Activated naive CD8-positive, alpha-beta T cell treated with anti-CD3 and anti-CD28 coated beads, Interleukin-2, amount 50 U/mL, for 24 hours (primary cell): ENCODE measurements at regions not wholly inside any gene's neighbourhood (a gene's known extent, or its start where the extent isn't known, plus 50 kb on each side); places are given as distances from the start of the nearest gene placed in this dataset.
"Not testable (repeated sequence)": the region's sequence is repeated elsewhere in the genome, so short reads cannot be mapped to it uniquely, and the experiment has no call there.

ENCODE experiments used
- ATAC-seq: fragments of 150-1000 bp; cut with Tn5 transposase; one replicate; pipeline ENCODE4 v1.10.0; 2021
- DNase-seq: peaks from one replicate; pipeline ENCODE4 v3.0.0; 2021
- H3K27ac Mint-ChIP-seq: one replicate; pipeline ENCODE4 v1.8.0; 2021; ENCODE audit warnings: mild to moderate bottlenecking, mixed read lengths
- H3K27me3 Mint-ChIP-seq: one replicate; pipeline ENCODE4 v1.8.0; 2021; ENCODE audit warnings: mixed read lengths
- H3K36me3 Mint-ChIP-seq: one replicate; pipeline ENCODE4 v1.8.0; 2021; ENCODE audit warnings: low read depth, mixed read lengths
- H3K4me1 Mint-ChIP-seq: one replicate; pipeline ENCODE4 v1.8.0; 2021; ENCODE audit warnings: mixed read lengths
- H3K4me3 Mint-ChIP-seq: one replicate; pipeline ENCODE4 v1.8.0; 2021; ENCODE audit warnings: mild to moderate bottlenecking, moderate library complexity, mixed read lengths
- H3K9me3 Mint-ChIP-seq: one replicate; pipeline ENCODE4 v1.8.0; 2021; ENCODE audit warnings: mixed read lengths

- no peaks in the 10 kb centered on the region for H3K4me1 Mint-ChIP-seq
- no peaks in the 10 kb centered on the region for H3K9me3 Mint-ChIP-seq
- ATAC-seq (no peak), DNase-seq (no peak)
- no peak overlapping the region for H3K4me3 Mint-ChIP-seq
- H3K36me3 Mint-ChIP-seq: no peaks in the 10 kb centered on the region
- peaks cover 3% of the 10 kb centered on the region for H3K27me3 Mint-ChIP-seq
- no peak overlapping the region for H3K27ac Mint-ChIP-seq
These were observed 118.4 kb downstream of the PLK2 start for GRCh38 chr5:58341476-58341875.

DNA sequence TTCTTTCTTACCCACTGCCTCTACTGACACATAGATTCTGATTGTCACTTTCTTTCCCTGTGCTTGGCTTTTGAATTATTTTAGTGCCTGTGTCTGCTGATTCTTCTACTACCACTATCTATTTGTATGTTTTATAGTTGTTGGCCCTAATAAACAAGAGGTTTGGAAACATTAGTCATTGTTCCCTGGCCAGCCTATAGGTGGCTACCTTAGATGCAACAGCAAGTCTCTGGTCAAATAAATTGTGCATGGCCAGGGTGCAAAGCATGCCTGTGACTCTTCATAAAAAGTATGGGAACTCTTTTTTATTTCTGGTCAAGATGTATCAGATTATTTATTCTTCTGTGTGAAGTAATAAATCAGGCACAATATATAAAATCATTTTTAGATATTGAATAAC is 124.4 kb downstream of the PLK2 start:
- Mint-ChIP-seq H3K4me1 (no peaks in the 10 kb centered on the region), H3K27me3 (peaks cover 3% of the 10 kb centered on the region), H3K9me3 (no peaks in the 10 kb centered on the region), H3K36me3 (no peaks in the 10 kb centered on the region), H3K4me3 (no peak overlapping the region), H3K27ac (no peak overlapping the region)
- ATAC-seq (no peak), DNase-seq (no peak)

- no peak for DNase-seq
- H3K27ac Mint-ChIP-seq: no peak overlapping the region
- ATAC-seq: no peak
- H3K36me3 Mint-ChIP-seq: no peaks in the 10 kb centered on the region
- no peaks in the 10 kb centered on the region for H3K27me3 Mint-ChIP-seq
- H3K4me3 Mint-ChIP-seq: no peak overlapping the region
- H3K4me1 Mint-ChIP-seq: no peaks in the 10 kb centered on the region
- no peaks in the 10 kb centered on the region for H3K9me3 Mint-ChIP-seq
These were observed 125.9 kb downstream of the PLK2 start for GRCh38 chr5:58334035-58334434.

DNA sequence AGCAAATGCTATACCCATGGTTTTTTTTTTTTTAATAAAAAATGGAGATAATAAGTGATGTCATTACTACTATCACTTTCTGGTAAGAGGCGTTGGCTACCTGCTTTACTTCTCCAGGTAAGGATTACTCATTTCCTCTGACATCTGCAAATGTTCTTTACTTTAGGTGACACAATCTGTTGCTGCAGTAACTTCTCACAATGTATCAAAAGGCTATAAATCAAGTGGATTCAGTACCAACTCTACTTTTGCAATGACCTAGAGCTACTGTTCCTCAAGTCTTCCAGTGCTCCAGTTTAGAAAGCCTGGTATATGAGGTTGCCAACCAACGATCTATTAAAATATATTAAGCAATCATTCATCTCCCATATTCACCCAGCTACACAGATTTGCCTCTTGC is 129.1 kb downstream of the PLK2 start:
- ATAC-seq: no peak
- no peaks in the 10 kb centered on the region for H3K4me1 Mint-ChIP-seq
- no peak overlapping the region for H3K27ac Mint-ChIP-seq
- no peak overlapping the region for H3K4me3 Mint-ChIP-seq
- no peaks in the 10 kb centered on the region for H3K36me3 Mint-ChIP-seq
- no peaks in the 10 kb centered on the region for H3K27me3 Mint-ChIP-seq
- no peak for DNase-seq
- no peaks in the 10 kb centered on the region for H3K9me3 Mint-ChIP-seq

DNA sequence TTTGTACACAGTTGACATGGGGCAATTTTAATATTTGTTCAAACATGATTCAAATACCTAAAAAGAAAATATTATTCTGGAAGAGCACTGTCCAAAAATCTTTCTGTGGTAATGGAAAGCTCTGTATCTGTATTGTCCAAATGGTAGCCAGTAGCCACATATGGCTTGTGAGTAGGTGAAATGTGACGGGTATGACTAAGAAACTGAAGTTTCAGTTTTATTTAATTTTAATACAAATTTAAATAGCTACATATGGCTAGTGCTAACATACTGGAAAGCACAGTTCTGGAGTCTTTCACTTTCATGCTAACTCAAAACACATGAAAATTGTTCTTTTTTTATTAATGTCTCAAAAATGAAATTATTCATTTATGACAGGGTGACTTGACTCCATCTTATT is 132.6 kb downstream of the PLK2 start:
- no peaks in the 10 kb centered on the region for H3K9me3 Mint-ChIP-seq
- DNase-seq (no peak), ATAC-seq (no peak)
- no peak overlapping the region for H3K4me3 Mint-ChIP-seq
- H3K27ac Mint-ChIP-seq: no peak overlapping the region
- H3K4me1 Mint-ChIP-seq: no peaks in the 10 kb centered on the region
- H3K36me3 Mint-ChIP-seq: no peaks in the 10 kb centered on the region
- no peaks in the 10 kb centered on the region for H3K27me3 Mint-ChIP-seq

DNA sequence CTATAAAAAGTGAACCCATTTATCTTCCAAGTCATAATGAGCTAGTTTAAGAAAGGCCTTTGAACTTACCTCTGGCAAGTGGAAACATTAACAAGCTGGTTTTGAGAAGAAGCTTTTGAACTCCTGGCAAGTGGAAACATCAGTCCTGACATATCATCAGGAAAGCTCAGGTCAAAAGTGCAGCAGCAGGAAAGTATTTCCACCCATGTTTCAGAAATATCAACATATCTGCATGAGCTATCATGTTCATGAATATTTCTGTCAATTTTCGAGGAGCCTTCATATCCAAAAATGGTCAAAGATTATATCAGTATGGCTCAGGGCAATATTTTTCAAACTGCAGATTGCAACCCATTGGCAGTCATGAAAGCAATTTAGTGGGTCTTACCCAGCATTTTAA is 133.9 kb downstream of the PLK2 start:
- ATAC-seq (no peak), DNase-seq (no peak)
- Mint-ChIP-seq H3K9me3 (no peaks in the 10 kb centered on the region), H3K36me3 (no peaks in the 10 kb centered on the region), H3K4me3 (no peak overlapping the region), H3K27me3 (peaks cover 4% of the 10 kb centered on the region), H3K27ac (no peak overlapping the region), H3K4me1 (no peaks in the 10 kb centered on the region)

DNA sequence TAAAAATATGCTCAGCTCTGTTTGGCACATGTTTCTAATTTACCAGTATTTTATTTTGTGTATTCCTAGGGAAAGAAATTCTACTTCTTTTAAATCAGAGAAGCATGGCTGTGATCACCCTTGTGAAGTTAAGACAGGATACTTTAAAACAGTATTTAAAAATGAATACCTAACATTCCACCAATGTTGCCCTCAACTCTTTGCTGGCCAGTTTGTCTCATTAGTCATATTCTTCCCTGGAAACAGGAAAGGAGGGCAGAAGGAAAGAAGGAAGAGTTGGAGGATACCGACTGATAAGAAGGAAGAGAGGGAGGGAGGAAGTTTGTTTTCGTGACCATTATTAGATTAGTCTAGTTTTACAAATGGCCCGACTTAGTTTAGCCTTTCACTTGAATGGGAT is 137.4 kb downstream of the PLK2 start:
- no peak overlapping the region for H3K27ac Mint-ChIP-seq
- H3K4me1 Mint-ChIP-seq: no peaks in the 10 kb centered on the region
- peaks cover 9% of the 10 kb centered on the region for H3K27me3 Mint-ChIP-seq
- no peak for DNase-seq
- H3K9me3 Mint-ChIP-seq: no peaks in the 10 kb centered on the region
- no peak overlapping the region for H3K4me3 Mint-ChIP-seq
- no peaks in the 10 kb centered on the region for H3K36me3 Mint-ChIP-seq
- ATAC-seq: no peak

GRCh38 chr5:58318468-58318867 is 141.4 kb downstream of the PLK2 start:
- DNase-seq (no peak), ATAC-seq (no peak)
- H3K36me3 Mint-ChIP-seq: no peaks in the 10 kb centered on the region
- H3K4me3 Mint-ChIP-seq: no peak overlapping the region
- no peaks in the 10 kb centered on the region for H3K4me1 Mint-ChIP-seq
- no peak overlapping the region for H3K27ac Mint-ChIP-seq
- H3K27me3 Mint-ChIP-seq: peaks cover 12% of the 10 kb centered on the region
- no peaks in the 10 kb centered on the region for H3K9me3 Mint-ChIP-seq

GRCh38 chr5:58317808-58318207 is 142.1 kb downstream of the PLK2 start:
- ATAC-seq (no peak), DNase-seq (no peak)
- no peaks in the 10 kb centered on the region for H3K4me1 Mint-ChIP-seq
- H3K36me3 Mint-ChIP-seq: no peaks in the 10 kb centered on the region
- no peak overlapping the region for H3K4me3 Mint-ChIP-seq
- no peak overlapping the region for H3K27ac Mint-ChIP-seq
- H3K9me3 Mint-ChIP-seq: no peaks in the 10 kb centered on the region
- peaks cover 12% of the 10 kb centered on the region for H3K27me3 Mint-ChIP-seq

DNA sequence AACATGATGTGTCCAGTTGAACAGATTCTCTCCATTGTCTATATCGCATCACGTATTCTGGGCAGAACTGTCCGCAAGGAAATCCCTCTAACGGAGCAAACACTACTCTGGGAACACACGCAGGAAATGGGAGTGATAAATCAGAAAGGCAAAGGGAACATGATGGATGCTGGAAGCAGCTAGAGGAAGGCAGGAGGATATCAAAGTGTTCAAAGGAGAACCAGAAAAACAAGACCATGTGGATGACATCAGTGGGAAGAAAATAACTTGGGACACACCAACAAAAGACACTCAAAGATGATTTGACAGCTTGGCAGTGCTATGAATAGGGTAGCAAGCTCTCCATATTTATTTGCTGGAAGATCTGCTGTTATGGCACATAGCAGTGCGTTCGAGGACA is 142.9 kb downstream of the PLK2 start:
- no peak overlapping the region for H3K4me3 Mint-ChIP-seq
- peaks cover 3% of the 10 kb centered on the region for H3K9me3 Mint-ChIP-seq
- ATAC-seq (no peak), DNase-seq (no peak)
- no peaks in the 10 kb centered on the region for H3K4me1 Mint-ChIP-seq
- H3K27ac Mint-ChIP-seq: no peak overlapping the region
- no peaks in the 10 kb centered on the region for H3K36me3 Mint-ChIP-seq
- peaks cover 12% of the 10 kb centered on the region for H3K27me3 Mint-ChIP-seq

DNA sequence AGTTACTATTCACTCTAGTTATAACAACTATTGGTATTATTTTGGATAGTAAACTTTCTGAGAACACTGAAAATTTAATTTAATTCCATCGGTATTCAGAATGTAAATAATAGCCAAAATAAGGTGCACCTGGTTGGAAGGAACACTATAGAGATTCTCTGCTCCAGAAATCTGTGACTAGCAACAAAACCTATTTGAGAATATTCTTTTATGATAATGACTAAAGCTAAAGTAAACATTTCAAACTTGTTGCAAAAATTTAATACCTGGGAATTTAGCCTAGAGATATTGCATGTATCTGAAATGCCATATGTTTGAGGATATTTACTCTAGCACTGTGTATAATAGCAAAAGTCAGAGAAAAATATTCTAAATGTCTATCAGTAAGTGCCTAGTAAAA is 144.1 kb downstream of the PLK2 start:
- H3K27me3 Mint-ChIP-seq: peaks cover 10% of the 10 kb centered on the region
- H3K27ac Mint-ChIP-seq: no peak overlapping the region
- no peak overlapping the region for H3K4me3 Mint-ChIP-seq

DNA sequence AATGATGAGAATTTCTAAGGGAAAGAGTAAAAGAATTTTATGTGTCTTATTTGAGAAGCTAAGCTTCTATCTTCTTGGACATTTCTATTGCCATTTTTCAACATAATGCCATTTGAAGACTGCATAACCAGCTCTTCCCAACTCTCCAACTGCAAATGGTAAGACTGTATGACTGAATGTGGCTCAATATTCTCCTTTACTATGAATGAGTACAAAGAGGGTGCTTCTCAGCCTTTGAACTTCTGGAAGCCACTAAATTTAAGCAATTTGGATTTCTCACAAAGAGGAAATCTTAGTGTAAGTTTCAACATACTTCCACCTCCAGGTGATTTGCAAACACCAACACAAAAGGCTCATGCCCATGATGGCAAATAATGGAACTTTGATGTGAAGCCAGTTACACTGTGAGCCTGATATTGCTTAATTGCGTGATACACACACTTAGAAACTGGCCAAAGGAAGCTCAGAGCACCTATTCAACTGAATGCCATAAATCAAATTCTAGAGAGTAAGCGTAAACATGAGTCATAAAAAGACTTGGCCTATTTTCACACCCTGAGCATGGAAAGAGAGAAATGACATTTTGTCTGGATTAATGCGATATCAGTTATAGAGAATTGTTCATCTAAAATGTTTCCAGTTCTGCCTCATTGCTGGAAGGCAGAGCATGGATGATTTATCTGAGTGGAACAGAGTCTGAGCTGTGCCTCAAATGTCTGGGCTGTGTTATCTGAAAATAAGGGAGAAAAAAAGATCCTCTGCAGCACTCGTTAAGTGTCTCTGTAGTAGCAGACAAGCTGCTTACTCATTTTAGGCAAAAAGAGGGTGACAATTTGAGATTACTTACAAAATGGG is 145.3 kb downstream of the PLK2 start:
- DNase-seq: no peak
- Mint-ChIP-seq H3K27me3 (peaks cover 7% of the 10 kb centered on the region), H3K4me1 (no peaks in the 10 kb centered on the region)

More for the DNA sequence above, 144.1 kb downstream of the PLK2 start:
- Mint-ChIP-seq H3K9me3 (peaks cover 3% of the 10 kb centered on the region), H3K4me1 (no peaks in the 10 kb centered on the region), H3K36me3 (no peaks in the 10 kb centered on the region)
- no peak for ATAC-seq
- no peak for DNase-seq

DNA sequence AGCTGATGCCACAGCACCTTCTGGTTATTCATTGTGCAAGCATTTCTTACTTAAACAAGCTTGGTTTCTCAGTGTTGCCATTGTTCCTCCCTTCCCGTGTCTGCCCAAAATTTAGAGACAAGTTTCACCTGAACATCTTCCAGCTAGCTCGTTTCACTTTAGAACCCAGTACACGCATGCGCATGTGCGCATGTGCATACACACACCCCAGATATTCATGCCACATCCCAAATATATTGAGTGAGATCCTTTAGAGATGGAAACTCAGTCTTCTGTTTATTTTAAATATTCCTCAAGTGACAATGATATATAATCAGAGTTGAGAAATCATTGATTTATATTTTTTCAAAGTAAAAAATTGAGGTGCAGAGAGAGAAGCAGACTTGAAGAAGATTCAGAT is 147.6 kb downstream of the PLK2 start:
- H3K9me3 Mint-ChIP-seq: peaks cover 3% of the 10 kb centered on the region
- H3K4me1 Mint-ChIP-seq: no peaks in the 10 kb centered on the region
- DNase-seq (no peak), ATAC-seq (no peak)
- H3K27me3 Mint-ChIP-seq: peaks cover 5% of the 10 kb centered on the region
- no peak overlapping the region for H3K4me3 Mint-ChIP-seq
- no peaks in the 10 kb centered on the region for H3K36me3 Mint-ChIP-seq
- H3K27ac Mint-ChIP-seq: no peak overlapping the region

More for the DNA sequence above, 145.3 kb downstream of the PLK2 start:
- no peak for ATAC-seq
- H3K27ac Mint-ChIP-seq: no peak overlapping the region
- no peaks in the 10 kb centered on the region for H3K36me3 Mint-ChIP-seq
- H3K9me3 Mint-ChIP-seq: peaks cover 3% of the 10 kb centered on the region
- no peak overlapping the region for H3K4me3 Mint-ChIP-seq

GRCh38 chr5:58311526-58311925 is 148.4 kb downstream of the PLK2 start:
- ATAC-seq: no peak
- Mint-ChIP-seq H3K9me3 (peaks cover 3% of the 10 kb centered on the region), H3K27me3 (peaks cover 2% of the 10 kb centered on the region), H3K4me3 (no peak overlapping the region), H3K27ac (no peak overlapping the region), H3K4me1 (no peaks in the 10 kb centered on the region), H3K36me3 (no peaks in the 10 kb centered on the region)
- no peak for DNase-seq

- not testable (repeated sequence) for H3K9me3 Mint-ChIP-seq, DNase-seq, H3K27me3 Mint-ChIP-seq, H3K36me3 Mint-ChIP-seq, H3K4me3 Mint-ChIP-seq, H3K27ac Mint-ChIP-seq, ATAC-seq, H3K4me1 Mint-ChIP-seq
These were observed 151.5 kb downstream of the PLK2 start for GRCh38 chr5:58308384-58308783.
